CD4-positive, alpha-beta T cell treated with Interferon gamma for 1 hour (primary cell): ENCODE measurements at regions not wholly inside any gene's neighbourhood (a gene's known extent, or its start where the extent isn't known, plus 50 kb on each side); places are given as distances from the start of the nearest gene placed in this dataset.
"Not testable (repeated sequence)": the region's sequence is repeated elsewhere in the genome, so short reads cannot be mapped to it uniquely, and the experiment has no call there.

Experiments used
- DNase-seq: peaks from one replicate; pipeline ENCODE4 v3.0.0-alpha.2; 2020

DNA sequence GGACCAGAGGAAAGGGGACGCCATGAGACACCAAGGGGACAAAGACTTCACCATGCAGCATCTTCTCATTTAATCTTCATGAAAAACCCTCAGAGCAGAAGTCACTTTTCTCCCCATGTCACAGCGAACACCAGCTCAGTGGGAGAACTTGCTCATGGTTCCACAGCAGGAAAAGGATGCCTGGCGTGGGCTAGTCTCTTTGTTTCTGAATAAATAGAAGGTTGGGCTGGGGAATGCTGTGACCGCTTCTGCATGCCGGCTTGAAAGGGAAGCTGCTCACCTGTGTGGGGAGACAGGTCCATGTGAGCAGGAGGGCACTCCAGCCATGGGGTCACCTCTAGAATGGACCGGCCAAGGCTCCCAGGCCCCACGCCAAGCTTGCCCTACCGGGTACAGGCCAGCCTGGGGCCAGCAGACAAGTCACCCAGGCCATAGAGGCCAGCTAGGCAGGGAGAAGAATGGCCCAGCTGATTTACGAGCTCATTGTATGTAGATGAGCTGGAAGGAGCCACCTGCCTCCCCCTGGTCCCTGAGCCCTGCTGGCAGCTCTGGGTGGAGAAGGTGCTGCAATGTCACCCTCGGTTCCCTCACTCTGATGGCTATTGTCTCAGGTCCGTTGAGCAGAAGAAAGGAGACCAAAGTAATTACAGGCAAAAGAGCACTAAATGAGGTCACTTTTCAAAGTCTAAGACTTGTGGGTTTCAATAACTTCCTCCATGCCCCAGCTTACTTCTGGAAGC, 82.0 kb upstream of the PDZD8 start:
- no peak for DNase-seq

DNA sequence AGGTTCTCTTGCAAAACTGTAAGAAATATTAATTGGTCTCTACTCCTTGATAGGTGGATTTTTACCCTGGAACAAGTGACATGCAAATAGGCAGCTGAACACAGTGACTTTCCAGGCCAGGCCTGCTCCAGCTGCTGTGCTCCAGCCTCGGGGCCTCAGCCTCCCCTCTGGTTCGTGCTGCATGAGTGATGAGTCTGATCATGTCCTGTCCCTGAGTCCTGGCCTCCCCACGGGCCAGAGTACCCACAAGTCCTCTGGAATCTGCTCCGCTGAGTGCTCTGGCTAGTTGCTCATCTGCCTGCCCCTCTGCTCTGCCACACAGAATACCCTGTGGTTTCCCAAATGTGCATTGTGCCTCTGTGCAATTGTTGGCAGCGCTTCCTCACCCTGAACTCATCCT, 80.1 kb upstream of the PDZD8 start:
- DNase-seq: no peak

DNA sequence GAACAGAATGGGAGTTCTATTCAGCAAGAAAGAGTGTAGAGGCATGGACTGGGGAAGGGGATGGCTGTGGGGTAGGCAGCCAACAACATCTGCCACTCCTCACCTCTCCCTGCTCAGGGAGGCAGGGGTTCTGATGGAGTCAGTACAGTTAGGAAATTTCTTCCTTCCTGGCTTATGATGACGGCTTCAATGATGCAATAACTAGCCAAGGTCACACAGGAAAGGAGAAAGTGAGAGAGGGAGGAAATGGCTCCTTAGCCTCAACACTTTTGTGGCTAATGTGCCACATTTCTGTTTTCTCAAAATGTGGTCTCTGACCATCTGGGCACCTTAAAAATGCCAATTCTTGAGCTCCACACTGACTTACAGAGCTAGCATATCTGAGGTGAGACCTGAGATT, 79.3 kb upstream of the PDZD8 start:
- DNase-seq: no peak

DNA sequence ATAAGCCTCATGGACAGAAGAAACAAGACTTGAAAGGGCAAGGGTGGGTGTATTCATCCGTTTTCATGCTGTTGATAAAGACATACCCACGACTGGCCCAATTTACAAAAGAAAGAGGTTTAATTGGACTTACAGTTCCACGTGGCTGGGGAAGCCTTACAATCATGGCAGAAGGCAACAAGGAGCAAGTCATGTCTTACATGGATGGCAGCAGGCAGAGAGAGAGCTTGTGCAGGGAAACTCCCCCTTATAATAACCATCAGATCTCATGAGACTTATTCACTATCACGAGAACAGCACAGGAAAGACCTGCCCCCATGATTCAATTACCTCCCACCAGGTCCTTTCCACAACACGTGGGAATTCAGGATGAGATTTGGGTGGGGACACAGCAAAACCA, 78.2 kb upstream of the PDZD8 start:
- DNase-seq: not testable (repeated sequence)

DNA sequence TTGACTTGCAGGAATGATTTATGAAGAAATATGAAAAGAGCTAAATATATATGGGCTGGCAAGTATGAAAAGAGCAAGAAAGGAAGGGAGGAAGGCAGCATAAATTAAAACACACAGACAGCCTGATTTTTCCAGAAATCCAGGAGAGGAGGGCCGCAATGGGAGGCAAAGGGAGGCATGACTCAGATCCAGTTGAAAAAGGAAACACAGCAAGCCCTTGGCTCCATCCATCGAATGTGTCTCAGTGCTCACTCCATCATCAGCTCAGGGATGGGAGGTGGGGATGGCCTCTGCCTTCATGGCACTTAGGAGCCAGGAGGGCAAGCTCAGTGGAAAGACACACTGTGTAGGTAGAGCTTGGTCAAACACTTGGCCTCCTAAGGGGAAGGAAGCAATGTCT, 75.7 kb upstream of the PDZD8 start:
- DNase-seq: no peak

DNA sequence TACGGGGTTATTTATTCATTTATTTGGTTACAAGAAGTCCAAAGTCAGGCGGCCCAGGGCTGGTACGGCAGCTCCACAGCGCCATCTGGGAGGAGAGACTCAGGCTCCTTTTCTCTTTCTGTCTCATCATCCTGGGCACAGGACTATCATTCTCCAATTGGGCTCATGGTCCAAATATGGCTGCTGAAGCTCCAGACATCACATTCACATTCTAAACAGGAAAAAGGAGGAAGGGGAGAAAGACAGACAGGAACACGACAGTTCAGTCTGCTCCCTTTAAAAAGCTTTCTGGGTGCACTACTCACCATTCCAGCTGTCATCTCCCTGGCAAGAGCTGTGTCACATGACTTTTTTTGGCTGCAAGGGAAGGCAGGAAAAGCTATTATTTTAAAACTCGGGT, 74.4 kb upstream of the PDZD8 start:
- no peak for DNase-seq

DNA sequence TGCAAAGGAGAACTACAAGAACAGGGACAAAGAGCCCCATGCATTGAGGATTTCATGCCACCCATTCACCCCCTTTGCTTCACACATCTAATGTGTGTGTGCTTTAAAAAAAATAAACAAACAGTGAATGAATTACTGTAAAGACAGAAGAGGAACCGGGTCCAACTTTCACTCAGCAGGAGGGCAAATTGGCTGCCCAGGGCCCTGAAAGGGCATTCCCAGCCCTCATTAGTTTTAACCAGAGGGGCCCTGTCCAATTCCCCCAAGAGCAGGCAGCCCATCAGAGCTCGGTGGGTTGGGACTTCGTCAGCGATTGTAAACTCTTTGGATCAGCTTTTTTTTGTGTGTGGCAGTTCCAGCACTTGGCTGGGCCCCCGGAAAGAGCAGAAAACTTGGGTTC, 73.6 kb upstream of the PDZD8 start:
- no peak for DNase-seq

DNA sequence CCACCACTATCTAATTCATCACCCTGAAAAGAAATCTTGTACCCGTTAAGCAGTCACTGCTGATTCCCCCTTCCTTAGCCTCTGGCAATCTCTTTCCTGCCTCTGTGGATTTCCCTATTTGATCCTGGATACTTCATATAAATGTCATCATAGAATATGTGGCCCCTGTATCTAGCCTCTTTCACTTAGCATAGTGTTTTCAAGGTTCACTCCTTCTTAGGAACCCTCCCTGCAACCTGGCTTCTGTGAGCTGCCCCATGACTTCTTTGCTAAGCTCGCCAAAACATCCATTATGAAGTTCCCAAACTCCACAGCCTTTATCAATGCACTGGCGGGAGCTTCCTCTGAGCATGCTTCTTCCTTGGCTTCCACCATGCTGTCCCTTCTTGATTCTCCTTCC, 70.8 kb upstream of the PDZD8 start:
- DNase-seq: no peak

DNA sequence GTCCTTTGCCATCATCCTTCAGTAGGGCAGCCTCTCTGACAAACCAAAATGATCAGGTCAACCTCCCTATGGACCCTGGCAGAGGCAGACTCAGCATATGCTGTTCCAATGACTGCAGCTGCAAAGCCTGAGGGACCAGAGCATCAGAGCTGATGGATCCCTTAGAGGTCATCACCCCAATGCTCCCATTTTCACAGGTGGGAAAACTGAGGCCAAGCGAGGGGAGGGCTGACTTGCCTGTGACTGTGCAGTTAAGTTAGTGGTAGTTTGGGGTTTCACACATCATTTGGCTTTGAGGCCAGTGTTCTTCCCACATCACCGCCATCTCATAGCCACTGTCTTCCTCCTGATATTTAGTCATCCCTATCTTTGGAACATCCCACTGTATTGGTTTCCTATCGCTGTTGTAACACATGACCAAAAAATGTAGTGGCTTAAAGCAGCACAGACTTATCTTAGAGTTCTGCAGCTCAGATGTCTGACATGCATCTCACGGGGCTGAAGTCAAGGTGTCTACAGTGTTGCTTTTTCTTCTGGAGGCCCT, 69.3 kb upstream of the PDZD8 start:
- DNase-seq: no peak

DNA sequence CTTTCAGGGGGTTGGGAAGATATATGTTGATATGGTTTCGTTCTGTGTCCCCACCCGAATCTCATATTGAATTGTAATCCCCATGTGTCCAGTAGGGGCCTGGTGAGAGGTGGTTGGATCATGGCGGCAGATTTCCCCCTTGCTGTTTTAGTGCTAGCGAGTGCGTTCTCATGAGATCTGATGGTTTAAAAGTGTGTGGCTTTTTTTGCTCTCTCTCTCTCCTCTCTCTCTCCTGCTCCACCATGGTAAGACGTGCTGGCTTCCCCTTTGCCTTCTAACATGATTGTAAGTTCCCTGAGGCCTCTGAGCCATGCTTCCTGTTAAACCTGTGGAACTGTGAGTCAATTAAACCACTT, 68.4 kb upstream of the PDZD8 start:
- DNase-seq: no peak

DNA sequence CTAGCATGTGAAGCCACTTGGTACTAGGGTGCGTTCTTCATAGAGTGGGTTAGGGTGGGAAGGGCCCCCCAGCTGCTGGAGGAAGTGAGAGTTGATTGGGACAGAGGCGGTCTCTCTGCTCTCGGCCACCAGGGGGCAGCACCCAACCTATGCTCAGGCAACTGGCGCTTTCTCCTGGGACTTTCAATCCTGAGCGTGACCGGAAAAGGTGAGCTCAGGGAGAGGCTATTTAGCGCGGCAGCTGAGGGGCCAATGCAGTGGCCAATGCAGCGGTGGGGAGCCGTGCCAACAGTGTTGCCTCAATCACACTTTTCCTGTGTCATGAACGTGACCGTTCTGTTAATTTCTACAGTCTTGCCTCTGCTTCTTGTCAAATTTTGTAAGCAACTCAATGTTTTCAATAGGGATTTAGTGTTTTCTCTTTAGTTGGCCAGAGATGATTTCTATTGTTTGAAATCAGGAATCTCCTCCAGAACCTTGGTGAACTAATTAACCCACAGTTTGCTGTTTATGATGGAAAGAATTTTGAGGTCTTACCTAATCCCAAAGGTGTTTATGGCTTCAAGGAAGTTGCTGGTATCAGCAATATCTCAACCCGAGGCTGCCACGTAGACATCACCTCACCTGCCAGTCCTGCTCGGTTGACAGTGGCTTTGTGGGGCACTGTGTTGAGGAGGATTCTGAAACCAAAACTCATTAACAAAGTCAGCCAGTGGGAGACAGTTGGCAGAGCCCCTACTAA, 67.9 kb upstream of the PDZD8 start:
- DNase-seq: peak; percentile 45

DNA sequence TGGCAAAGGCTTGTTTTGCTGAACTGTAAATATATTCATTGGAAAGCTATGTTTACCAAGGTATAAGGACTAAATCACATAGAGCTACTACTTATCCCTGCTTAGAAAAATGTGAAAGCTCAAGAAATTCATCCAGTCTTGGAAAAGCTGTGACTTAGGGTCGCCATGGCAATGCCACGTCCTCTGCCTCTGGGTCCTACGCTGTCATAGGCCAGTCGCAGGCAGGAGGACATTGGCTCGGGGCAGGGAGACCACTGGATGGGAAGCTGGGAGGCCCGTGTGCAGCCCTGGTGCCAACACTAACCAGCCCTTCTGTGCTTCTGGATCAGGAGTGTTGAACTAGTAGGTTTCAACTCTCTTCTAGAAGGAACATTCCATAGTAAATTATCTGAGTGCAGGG, 67.3 kb upstream of the PDZD8 start:
- DNase-seq: no peak

DNA sequence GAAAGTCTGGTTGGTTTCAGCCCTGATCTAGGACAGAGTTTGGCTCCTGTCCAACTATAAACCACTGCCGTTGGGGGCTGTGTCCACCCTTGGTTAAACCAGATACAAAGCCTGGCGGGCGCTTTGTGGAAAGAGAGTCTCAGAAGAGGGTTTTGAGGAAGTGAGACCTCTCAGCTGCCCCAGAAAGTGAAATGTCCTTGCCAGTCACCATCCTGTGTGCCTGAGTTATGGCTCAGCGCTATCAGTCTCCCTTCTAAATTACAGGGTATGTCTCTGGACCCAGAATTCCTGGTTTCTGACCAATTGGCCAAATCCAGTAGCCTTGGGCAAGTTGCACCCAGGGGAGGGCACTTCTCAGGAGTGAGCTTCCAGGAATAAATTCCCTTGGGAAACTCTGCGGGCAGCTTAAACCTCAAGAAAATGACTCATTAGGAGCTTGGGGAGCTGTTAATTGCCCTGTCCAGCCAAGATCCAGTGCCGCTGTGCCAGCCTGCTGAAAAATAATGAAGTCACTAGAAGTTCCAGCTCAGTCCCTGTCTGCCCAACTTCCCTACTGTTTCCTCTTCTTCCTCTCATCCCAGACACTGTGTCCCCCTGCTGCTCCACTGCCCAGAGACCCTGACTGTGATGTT, 66.7 kb upstream of the PDZD8 start:
- DNase-seq: no peak

DNA sequence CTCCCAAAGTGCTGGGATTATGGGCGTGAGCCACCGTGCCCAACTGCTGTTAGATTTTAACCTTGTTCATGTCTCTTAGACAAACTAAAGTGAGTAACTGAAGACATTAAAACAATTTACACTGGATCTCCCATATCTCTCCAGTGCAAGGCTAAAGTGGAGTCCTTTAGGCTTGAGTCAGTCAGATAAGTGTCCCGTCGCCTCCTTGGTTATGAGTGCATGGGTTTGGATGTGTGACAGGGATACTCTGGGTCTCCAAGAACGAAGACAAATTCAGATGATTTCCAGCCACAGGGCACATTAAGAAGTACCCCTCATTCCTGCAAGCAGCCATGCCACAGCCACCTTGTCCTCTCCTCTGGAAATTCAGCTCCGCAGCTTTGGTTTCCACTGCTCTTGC, 66.1 kb upstream of the PDZD8 start:
- no peak for DNase-seq

DNA sequence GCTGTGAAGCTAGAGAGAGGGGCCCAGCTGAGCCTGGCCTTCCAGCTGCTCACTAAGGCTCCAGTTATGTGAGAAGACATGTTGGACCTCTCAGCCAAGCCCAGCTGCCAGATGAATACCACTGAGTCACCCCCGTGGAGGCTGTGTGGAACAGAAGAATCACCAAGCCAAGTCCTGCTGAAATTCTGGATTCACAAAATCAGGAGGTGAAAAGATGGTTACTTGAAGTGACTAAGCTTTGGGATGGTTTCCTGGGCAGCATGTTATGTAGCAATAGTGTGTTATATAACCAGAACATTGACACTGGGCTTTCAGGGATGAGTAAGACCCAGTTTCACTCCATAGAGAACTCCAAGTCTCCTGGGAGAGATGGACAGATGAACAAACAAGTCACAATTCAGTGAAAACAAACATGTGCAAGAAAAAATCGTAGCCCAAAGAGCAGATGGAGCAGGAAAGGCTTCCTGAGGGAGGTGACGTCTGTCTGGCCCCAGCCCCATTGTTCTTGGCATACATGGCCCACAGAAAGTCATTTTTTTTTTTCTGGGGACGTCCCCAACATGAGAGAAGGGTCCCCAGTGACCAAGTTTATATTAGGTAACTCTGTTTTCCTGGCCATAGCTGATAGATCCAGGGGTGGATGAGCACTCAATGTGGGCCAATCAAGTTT, 64.1 kb upstream of the PDZD8 start:
- DNase-seq: no peak

DNA sequence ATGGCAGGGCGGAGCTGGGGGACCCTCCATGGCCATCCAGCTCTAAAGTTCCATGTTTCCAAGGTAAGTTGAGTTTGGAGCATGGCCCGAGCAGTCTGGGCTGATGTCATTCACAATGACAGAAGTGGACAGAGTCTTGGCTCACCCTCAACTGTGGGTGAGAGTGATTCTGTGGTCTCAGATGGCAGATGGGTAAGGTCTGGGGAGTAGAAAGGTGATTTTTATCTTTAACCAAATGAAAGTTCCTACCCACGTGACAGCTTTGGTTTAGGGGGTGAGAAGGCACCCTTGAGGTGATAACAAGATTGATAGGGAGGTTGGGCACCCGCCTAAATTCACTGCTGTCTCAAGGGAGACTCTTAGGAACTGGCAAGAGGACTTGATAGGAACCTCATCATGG, 57.6 kb upstream of the PDZD8 start:
- DNase-seq: no peak

DNA sequence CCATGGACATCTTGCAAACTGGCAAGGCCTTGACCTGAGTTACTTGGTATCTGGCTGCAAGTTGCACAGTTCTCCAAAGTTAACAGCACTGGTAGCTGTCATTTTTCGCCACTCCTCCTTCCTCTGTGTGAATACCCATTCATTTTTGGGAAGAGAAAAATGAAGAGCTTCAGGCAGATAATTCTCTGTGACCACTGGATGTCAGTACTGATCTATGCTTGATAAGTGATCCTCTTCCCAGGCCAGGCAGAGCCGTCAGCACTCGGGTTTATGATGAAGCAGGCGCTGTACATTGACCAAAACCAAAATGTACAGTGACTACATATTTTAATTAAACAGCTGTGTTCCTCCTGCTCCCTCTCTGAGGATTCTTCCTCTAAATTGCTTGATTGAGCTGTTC, 55.9 kb upstream of the PDZD8 start:
- no peak for DNase-seq

DNA sequence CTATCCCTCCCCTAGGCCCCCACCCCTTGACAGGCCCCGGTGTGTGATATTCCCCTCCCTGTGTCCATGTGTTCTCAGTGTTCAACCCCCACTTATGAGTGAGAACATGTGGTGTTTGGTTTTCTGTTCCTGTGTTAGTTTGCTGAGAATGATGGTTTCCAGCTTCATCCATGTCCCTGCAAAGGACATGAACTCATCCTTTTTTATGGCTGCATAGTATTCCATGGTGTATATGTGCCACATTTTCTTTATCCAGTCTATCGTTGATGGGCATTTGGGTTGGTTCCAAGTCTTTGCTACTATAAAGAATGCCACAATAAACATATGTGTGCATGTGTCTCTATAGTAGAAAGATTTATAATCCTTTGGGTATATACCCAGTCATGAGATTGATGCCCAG, 55.3 kb upstream of the PDZD8 start:
- not testable (repeated sequence) for DNase-seq

DNA sequence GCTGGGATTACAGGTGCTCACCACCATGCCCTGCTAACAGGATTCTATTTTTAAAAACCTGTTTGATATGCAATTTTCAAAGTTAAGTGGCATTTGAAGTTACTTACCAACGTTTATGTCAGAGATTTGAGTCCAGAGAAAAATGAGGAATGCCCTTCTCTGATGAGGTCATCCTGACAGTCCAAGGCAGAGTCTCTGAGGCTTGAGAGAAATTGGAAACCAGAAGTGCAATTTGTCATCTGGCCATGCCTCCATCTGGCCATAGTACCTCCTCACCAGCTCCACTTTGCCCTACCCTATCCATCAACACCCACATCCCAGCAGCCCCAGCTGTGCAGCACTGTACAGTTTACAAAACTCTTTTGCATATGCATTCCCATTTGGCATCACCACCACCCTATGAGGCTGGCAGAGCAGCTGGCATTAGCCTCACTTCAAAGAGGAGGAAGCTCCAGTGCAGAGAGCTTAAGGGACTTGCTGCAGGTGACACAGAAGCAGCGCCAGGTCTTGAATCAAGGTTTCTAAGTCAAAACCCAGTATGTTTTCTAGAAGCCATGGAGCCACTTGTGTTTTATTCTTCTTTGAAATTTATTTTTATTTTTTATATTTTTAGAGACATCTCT, 54.5 kb upstream of the PDZD8 start:
- DNase-seq: no peak

DNA sequence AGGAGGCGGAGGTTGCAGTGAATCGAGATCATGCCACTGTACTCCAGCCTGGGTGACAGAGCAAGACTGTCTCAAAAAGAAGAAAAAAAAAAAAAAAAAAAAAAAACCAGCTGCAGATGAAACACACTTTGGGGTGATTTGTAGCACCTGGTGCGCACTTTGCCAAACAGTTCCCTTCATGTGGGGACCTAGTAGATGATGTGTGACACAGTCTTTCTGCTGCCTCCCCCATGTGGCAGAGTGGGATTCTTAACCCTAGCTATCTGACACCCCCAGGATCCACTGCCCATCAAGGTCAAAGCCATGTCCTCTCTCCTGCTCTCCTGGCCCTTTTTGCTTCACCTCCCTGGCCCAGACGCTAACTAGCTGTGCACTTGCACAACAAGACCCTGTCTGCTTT, 52.1 kb upstream of the PDZD8 start:
- DNase-seq: no peak

DNA sequence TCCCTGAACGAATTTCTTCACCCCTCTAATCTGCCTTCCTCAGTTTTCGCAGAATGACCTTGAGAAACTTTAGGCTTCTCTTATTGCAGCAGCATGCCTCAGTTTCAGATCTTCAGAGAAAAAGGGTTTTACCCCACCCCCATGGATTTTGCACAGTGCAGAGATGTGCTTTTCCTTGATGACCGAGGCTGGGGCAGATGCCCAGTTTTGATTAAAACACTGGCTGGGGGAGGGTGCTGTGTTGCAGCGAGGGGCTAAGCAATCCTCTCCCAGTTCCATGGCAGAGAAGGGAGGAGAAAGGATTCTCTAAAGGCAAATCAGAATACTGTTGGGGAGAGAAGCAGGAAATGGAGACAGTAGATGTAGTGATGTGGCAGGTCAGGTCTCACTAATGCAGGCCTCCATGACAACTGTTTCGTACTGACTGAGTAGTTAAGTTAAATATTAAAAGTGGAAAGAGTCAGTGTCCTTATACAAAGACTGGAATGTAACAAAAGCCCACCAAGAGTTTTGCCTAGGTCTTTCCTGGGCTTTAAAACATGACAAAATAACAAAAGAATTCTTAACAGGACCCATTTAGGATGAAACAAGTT, 50.8 kb upstream of the PDZD8 start:
- DNase-seq: no peak

DNA sequence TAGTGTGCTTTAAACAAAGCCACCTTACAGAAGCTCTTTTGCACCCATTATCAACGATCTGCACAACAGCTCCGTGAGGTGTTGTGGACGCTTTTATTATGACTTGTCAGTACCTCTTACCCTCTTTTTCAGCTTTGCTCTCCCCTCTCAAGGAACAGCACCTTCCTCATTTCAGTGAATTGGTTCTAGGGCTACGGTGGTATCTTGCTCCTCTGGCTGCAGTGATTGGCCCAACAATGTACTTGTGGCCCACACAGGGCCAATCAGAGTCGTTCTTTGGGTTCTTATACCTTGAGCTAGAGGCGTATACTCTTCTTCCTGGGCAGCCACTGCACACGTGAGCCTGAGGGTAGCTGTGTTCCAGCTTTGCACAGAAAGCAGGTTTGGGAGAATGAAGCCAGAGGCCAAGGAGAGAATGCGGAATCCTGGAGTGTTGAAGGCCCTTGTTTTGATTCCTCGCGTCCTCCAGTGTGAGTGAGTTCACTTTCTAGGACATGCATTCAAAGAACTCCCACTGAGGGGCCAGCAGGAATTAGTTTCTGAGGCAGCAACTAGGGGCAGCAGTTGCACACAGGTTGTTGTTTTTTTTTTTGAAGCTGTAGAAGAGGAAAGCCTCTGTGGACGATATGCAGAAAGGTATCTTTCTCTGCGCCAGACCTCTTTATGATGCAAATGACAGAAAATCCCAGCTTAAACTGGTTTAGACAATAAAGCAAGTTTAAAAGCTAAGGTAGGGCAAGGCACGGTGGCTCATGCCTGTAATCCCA, 49.8 kb upstream of the PDZD8 start:
- no peak for DNase-seq
